ENCODE measurements at regions not wholly inside any gene's neighbourhood (a gene's known extent, or its start where the extent isn't known, plus 50 kb on each side); places are given as distances from the start of the nearest gene placed in this dataset.

DNA sequence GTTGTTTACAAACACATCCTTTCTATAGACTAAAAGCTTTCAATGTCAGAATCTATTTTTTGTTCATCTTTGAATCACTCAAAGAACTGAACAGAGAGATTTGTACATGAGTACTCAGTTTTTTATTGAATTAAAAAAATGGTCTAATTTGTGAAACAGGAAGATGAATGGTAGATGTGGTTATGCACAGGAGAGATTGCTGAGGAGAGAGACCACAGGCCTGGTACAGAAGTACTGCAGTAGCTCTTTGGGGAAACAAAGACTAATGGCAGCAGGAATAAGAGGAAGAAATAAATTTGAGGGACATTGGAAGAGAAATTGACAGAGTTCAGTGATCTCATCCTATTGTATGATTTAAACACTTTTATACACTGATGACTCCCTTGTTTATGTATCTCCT lies 222.0 kb upstream of the ARGLU1 start:
- no peaks in the 10 kb centered on the region for H3K4me1 Mint-ChIP-seq
- H3K4me3 Mint-ChIP-seq: no peak overlapping the region
- no peaks in the 10 kb centered on the region for H3K36me3 Mint-ChIP-seq
- DNase-seq (ENCODE audit: low spot score in 2 of 2) (no peak), ATAC-seq (no peak)
- no peak overlapping the region for H3K27ac Mint-ChIP-seq
- H3K9me3 Mint-ChIP-seq: peaks cover 3% of the 10 kb centered on the region

DNA sequence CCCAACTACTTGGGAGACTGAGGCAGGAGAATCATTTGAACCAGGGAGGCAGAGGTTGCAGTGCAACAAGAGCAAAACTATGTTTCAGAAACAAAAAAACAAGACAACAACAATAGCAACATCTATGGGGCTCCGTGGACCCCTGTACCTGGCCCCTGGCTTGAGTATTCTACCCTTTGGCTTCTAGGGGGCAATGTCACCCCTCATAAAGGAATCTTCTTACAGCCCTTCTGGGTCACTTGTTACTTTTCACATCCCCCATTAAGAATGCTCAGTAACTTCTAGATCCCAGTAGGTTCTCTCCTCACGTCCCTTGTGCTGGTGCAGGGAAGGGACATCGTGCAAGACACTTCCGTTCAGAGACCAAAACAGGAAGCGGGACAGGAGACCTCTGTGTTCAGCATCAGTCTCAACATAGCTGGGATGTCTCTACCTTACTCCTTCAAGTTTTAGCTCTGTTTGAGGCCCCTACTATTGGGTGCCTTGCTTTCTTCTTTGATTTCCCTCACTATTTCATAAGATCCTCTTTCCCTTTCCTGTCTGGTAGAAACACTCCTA lies 218.1 kb upstream of the ARGLU1 start:
- no peak for DNase-seq (ENCODE audit: low spot score in 2 of 2)
- no peak overlapping the region for H3K4me3 Mint-ChIP-seq
- H3K36me3 Mint-ChIP-seq: no peaks in the 10 kb centered on the region
- H3K4me1 Mint-ChIP-seq: no peaks in the 10 kb centered on the region
- H3K9me3 Mint-ChIP-seq: peaks cover 5% of the 10 kb centered on the region
- H3K27ac Mint-ChIP-seq: no peak overlapping the region
- no peak for ATAC-seq

DNA sequence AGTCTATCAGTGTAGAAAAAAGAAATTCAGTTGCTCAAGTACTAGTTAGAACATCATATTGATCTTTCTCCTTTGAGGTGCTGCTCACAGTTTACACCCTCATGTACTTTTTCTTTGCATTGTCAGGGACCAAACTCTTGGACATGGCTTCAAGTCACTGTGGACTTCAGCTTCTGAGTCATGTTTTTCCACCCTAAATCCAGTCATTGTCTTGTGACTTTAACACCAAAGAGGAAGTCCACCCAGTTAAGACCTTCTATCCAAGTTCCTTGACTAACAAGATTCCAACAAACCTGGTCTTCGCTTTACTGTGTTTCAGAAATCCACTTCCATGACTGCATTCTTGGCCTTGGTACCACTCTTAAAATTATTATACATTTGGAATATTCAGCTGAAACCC lies 206.7 kb upstream of the ARGLU1 start:
- H3K36me3 Mint-ChIP-seq: no peaks in the 10 kb centered on the region
- peaks cover 2% of the 10 kb centered on the region for H3K9me3 Mint-ChIP-seq
- H3K27ac Mint-ChIP-seq: no peak overlapping the region
- ATAC-seq (no peak), DNase-seq (ENCODE audit: low spot score in 2 of 2) (no peak)
- no peaks in the 10 kb centered on the region for H3K4me1 Mint-ChIP-seq
- no peak overlapping the region for H3K4me3 Mint-ChIP-seq

DNA sequence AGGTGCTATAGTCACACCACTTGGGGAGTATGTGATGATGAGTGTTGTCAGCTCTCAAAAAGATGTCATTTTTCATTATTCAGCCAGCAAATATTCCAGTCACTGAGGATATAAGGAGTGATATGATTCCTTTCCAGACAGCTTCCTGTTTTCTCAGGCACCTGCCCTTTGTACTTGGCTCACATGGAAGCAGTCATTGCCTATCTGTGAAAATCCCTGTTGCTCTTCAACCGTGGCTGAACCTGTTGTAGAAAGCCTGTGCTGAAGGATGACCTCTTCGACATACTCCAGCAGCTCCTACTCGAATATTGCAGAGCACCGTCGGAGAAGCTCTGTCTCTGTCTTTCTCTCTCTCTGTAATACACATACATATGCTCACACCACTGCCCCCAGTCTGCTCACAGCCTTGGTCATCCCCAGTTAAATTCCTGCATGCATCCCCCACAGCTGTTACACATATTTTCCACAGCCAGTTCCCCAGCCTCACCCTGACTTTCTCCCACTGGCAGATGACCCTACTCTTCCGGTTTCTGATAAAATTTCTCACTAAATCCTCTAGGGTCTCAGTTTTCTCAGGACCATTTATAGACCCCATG lies 204.2 kb upstream of the ARGLU1 start:
- no peak for ATAC-seq
- Mint-ChIP-seq H3K36me3 (no peaks in the 10 kb centered on the region), H3K4me3 (no peak overlapping the region), H3K4me1 (no peaks in the 10 kb centered on the region), H3K9me3 (peaks cover 8% of the 10 kb centered on the region), H3K27ac (no peak overlapping the region)
- no peak for DNase-seq (ENCODE audit: low spot score in 2 of 2)

DNA sequence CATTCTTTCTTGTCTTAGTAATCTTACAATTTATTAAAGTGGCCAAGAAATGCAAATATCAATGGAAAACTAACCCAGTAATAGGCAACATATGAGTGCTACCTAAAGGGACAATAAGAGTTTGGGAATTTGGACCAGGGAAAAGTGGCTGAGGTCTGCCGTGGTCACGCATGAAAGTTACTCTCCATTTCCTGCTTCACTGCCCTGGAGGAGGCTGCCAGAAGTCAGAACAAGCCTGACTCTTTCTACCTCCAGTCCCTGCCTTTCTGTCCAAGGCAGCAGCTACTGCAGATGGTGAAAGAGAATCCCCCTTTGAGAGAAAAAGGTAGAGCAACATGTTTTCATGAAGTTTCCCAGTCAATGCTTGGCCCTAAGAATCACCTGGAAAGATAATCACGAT lies 201.1 kb upstream of the ARGLU1 start:
- DNase-seq (ENCODE audit: low spot score in 2 of 2) (no peak), ATAC-seq (no peak)
- H3K9me3 Mint-ChIP-seq: peaks cover 6% of the 10 kb centered on the region
- H3K27ac Mint-ChIP-seq: no peak overlapping the region
- no peaks in the 10 kb centered on the region for H3K4me1 Mint-ChIP-seq
- no peak overlapping the region for H3K4me3 Mint-ChIP-seq
- no peaks in the 10 kb centered on the region for H3K36me3 Mint-ChIP-seq

DNA sequence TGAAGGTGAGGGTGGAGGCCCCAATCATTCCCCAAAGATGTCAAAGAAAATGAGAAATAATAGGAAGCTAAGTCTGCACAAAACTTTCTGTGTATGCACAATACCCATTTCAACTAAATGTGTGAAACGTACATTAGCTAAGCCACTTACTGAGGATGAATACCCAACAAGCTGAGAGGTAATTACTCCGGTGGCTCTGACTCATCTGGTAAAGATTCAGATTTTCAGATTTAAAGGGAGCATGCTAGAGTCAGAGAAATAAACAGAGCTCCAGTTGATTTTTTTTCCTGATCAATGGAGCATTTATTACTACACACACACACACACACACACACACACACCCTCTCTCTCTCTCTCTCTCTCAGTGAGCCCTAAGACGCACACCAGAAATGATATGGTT lies 194.8 kb upstream of the ARGLU1 start:
- peaks cover 5% of the 10 kb centered on the region for H3K9me3 Mint-ChIP-seq
- no peak overlapping the region for H3K4me3 Mint-ChIP-seq
- H3K36me3 Mint-ChIP-seq: no peaks in the 10 kb centered on the region
- H3K27ac Mint-ChIP-seq: no peak overlapping the region
- ATAC-seq (no peak), DNase-seq (ENCODE audit: low spot score in 2 of 2) (no peak)
- no peaks in the 10 kb centered on the region for H3K4me1 Mint-ChIP-seq

DNA sequence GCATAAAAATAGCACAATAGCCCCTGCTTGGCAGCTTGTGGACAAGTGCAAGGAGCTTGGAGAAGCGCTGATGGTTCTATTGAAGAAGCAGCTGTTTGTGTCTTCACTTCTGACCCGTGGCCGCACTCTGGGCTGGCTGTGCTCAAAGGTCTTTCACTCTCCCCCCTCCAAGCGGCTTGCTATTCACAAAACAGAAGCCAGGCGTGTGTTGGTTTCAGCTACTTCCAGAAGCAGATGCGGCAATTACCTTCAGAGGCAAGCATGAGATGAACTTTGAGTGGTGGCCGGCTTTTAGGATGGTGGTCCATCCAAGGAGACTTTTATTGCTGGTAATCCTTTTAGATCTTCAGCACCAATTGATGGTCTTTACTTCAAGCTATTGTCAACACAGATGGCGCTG lies 188.5 kb upstream of the ARGLU1 start:
- DNase-seq (ENCODE audit: low spot score in 2 of 2) (no peak), ATAC-seq (no peak)
- Mint-ChIP-seq H3K36me3 (no peaks in the 10 kb centered on the region), H3K27ac (no peak overlapping the region), H3K4me1 (no peaks in the 10 kb centered on the region), H3K4me3 (no peak overlapping the region), H3K9me3 (no peaks in the 10 kb centered on the region)

DNA sequence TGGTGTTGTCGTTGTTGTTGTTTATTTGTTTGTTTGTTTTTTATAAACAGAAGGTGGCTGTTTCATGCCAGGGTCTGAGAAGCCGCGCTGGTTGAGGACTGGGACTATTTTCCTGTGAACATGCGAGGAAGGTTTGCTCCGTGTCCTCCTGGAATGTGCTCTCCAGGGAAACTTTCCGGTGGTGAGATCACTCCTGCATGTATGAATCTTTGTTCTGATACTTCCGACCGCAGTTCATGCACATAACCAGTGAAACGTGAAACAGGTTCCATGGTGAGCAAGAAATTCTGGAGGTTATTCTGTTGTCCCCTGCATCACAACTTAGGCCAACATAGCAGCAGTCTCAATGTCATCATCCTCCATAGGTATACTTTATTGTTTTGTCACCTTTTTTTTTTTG lies 187.6 kb upstream of the ARGLU1 start:
- Mint-ChIP-seq H3K4me3 (no peak overlapping the region), H3K4me1 (no peaks in the 10 kb centered on the region)

DNA sequence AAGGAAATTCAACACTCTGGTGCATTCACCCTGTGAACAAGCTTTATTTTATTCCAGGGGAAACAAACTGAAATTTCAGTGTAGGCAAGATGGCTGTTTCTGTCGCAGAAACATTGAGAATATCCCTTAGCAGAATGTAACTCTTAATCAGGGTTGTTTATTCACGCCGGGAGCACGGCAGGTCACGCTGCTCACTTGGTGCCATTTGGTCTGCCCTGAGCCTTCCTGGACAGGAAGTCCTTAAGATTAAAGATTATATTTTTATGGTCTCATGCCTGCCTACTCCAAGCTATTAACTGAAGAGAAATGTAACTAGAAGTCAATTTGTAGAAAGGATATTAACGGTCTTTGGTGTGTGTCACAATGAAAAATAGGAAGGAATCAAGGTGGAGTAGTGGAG lies 185.3 kb upstream of the ARGLU1 start:
- ATAC-seq (no peak), DNase-seq (ENCODE audit: low spot score in 2 of 2) (no peak)
- no peak overlapping the region for H3K27ac Mint-ChIP-seq
- H3K36me3 Mint-ChIP-seq: no peaks in the 10 kb centered on the region
- H3K4me1 Mint-ChIP-seq: no peaks in the 10 kb centered on the region
- no peaks in the 10 kb centered on the region for H3K9me3 Mint-ChIP-seq
- H3K4me3 Mint-ChIP-seq: no peak overlapping the region

More for the DNA sequence above, 187.6 kb upstream of the ARGLU1 start:
- H3K27ac Mint-ChIP-seq: no peak overlapping the region
- no peaks in the 10 kb centered on the region for H3K9me3 Mint-ChIP-seq
- ATAC-seq: no peak
- no peaks in the 10 kb centered on the region for H3K36me3 Mint-ChIP-seq
- DNase-seq (ENCODE audit: low spot score in 2 of 2): no peak

DNA sequence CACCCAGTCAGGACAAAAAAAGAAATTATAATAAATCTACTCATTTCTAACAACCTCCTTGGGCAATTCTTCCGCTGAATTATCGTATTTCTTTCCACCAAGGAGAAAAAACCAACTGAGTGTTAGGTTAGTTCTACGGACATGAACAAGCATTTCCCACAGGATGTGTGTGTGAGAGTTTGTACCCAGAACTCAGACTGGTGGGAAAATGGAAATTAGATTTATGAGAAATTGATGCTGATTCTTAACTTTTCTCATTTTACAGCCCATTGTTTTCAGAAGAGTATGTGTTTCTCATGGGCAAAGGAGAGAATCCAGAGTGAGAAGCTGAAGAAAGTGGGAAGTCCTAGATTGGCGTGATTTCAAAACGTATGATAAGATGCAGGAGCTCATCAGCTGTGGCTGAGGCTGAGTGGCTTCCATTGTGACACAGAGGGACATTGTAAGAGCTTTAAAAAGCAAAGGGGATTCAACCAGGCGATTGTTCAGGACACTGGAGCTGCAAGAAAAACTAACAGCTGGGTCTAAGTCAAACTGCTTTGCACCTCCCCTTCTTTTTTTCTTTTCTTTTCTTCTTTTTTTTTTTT lies 184.7 kb upstream of the ARGLU1 start:
- no peak for DNase-seq (ENCODE audit: low spot score in 2 of 2)
- ATAC-seq: no peak
- H3K36me3 Mint-ChIP-seq: no peaks in the 10 kb centered on the region
- no peak overlapping the region for H3K27ac Mint-ChIP-seq
- H3K9me3 Mint-ChIP-seq: no peaks in the 10 kb centered on the region
- H3K4me1 Mint-ChIP-seq: no peaks in the 10 kb centered on the region
- no peak overlapping the region for H3K4me3 Mint-ChIP-seq

DNA sequence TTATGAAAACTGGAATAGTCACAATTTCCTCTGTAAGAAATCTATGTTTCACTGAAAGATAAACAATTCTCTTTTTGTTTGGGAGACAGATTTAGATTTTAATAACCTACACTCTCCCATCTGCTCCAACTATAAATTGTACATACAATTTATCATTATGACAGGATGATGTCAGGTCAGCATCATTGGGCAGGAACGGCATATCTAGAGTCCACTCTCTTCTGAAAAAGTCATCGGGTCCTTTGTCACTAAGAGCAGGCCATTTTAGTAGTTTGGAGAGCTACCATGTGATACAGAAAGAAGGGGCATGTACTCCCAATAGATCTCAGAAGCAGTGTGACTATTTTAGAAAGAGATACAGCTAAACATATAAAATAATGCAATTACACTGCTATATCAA lies 180.8 kb upstream of the ARGLU1 start:
- ATAC-seq (no peak), DNase-seq (ENCODE audit: low spot score in 2 of 2) (no peak)
- H3K4me1 Mint-ChIP-seq: no peaks in the 10 kb centered on the region

DNA sequence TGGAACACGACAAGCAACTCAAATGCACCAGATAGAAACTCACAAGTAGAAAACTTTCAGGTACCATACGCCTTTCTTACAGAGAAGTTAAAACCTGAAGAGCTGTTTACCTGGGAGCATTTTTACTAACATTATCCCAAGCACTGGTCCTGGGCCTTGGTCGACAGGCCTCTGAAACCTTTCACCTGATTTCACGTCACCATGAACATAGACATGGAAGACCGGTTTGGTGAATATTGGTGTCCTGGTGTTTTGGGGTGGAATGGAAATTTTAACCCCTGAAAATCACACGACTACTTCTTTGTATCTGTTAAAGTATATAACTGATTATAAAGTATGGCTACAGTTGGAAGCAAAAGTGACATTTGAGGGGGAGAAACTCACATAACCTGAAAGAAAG lies 176.6 kb upstream of the ARGLU1 start:
- Mint-ChIP-seq H3K36me3 (no peaks in the 10 kb centered on the region), H3K27ac (no peak overlapping the region), H3K4me1 (no peaks in the 10 kb centered on the region), H3K4me3 (no peak overlapping the region), H3K9me3 (no peaks in the 10 kb centered on the region)
- DNase-seq (ENCODE audit: low spot score in 2 of 2) (no peak), ATAC-seq (no peak)

More for the DNA sequence above, 180.8 kb upstream of the ARGLU1 start:
- Mint-ChIP-seq H3K27ac (no peak overlapping the region), H3K9me3 (no peaks in the 10 kb centered on the region), H3K36me3 (no peaks in the 10 kb centered on the region), H3K4me3 (no peak overlapping the region)

DNA sequence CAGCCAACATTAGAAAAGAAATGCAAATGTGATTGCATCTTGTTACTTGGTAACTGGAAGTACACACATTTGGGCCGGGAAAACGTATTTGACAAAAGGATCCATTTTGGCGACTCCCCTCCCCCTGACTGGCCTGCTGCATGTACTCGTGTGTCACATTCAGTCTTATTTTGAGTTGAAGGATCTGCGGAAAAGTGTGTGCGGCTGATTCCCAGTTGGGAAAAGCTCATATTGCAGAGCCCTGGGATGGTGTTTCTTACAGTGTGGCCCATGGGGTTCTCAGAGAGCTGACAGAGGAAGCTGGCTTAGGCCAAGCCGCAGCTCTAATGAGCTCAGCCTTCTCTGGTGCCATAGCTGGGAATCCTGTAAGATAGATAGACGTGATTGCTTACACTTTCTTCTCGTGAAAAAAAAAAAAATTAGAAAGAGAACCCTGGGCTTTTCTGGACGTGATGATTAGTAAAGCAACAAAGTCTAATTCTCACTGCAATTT lies 170.3 kb upstream of the ARGLU1 start:
- ATAC-seq: no peak

DNA sequence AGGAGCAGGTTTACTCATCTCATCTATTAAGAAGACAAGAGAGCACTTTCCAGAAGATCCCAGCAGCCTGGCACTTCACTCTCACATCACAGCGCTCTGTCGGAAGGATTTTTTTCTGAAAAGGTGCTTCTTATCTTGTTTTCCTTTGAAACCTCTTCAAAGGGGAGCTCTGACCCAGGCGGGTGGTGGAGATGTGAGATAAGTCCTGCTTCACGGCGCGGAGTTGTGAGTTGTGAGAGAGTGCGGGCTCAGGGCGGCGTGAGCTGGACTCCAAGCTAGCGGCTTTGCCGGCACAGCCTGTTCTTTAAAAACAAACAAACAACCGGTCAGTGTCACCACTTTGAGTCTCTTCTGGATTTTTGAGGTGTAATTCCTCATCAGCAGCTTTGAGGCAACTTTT lies 169.0 kb upstream of the ARGLU1 start:
- no peak overlapping the region for H3K27ac Mint-ChIP-seq
- DNase-seq (ENCODE audit: low spot score in 2 of 2): no peak
- H3K9me3 Mint-ChIP-seq: no peaks in the 10 kb centered on the region
- no peak overlapping the region for H3K4me3 Mint-ChIP-seq
- no peaks in the 10 kb centered on the region for H3K36me3 Mint-ChIP-seq
- H3K4me1 Mint-ChIP-seq: no peaks in the 10 kb centered on the region
- ATAC-seq: no peak

More for the DNA sequence above, 170.3 kb upstream of the ARGLU1 start:
- H3K36me3 Mint-ChIP-seq: no peaks in the 10 kb centered on the region
- no peak overlapping the region for H3K27ac Mint-ChIP-seq
- H3K4me1 Mint-ChIP-seq: no peaks in the 10 kb centered on the region
- no peak overlapping the region for H3K4me3 Mint-ChIP-seq
- H3K9me3 Mint-ChIP-seq: no peaks in the 10 kb centered on the region
- no peak for DNase-seq (ENCODE audit: low spot score in 2 of 2)

DNA sequence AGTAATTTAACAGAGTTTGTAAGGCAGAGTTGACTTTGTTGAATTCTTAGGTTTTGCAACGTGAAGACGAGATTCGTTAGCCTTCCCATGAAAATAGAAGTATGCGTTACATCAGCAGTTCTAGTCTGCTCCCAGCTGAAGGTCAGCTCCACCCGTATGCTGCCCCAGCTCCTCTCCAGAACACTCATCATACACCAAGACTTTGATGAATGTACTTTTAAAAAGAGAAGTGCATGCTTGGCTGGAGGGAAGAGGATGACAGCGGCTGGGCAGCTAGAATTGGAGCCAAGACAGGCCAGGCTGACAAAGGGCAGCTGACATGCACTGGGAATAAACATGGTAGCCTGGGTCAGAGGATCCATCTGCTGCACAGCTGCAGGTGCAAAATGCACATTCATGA lies 166.3 kb upstream of the ARGLU1 start:
- no peaks in the 10 kb centered on the region for H3K4me1 Mint-ChIP-seq
- no peak overlapping the region for H3K27ac Mint-ChIP-seq
- ATAC-seq: no peak
- no peaks in the 10 kb centered on the region for H3K36me3 Mint-ChIP-seq
- H3K9me3 Mint-ChIP-seq: no peaks in the 10 kb centered on the region
- DNase-seq (ENCODE audit: low spot score in 2 of 2): no peak
- H3K4me3 Mint-ChIP-seq: no peak overlapping the region

DNA sequence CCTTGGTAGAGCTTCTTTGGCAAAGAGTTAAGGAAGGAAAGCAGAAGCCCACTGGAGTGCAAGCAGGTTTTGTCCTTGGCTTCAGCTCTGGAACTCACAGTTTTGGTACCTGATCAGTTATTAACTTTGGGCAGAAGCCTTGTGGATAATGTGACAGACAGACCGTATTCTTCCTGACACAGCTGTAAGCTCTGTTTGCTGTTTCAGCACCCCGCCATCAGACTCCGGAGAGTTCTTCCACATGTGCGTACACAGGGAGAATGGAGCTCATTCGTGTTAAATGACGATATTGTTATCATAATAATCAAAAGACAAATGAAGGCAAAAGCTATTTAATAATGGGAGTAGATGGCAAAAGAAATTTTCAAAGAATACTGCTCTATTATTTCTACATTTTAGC lies 155.1 kb upstream of the ARGLU1 start:
- H3K36me3 Mint-ChIP-seq: no peaks in the 10 kb centered on the region
- H3K9me3 Mint-ChIP-seq: no peaks in the 10 kb centered on the region
- ATAC-seq (no peak), DNase-seq (ENCODE audit: low spot score in 2 of 2) (no peak)
- no peaks in the 10 kb centered on the region for H3K4me1 Mint-ChIP-seq
- H3K27ac Mint-ChIP-seq: no peak overlapping the region
- no peak overlapping the region for H3K4me3 Mint-ChIP-seq

Measured in stimulated activated effector memory CD8-positive, alpha-beta T cell treated with anti-CD3 and anti-CD28 coated beads, Interleukin-12 subunit alpha, Interleukin-12 subunit beta, amount 100 ng/mL, for 72 hours (primary cell).